TTC549 (cell line): ENCODE measurements at regions not wholly inside any gene's neighbourhood (a gene's known extent, or its start where the extent isn't known, plus 50 kb on each side); places are given as distances from the start of the nearest gene placed in this dataset.
"Not testable (repeated sequence)": the region's sequence is repeated elsewhere in the genome, so short reads cannot be mapped to it uniquely, and the experiment has no call there.

Experiments
- FAIRE-seq: peaks from 2 replicates; lab custom pipeline; 2012; peaks lifted over from hg19 to GRCh38; lab: Jason Lieb, UNC

DNA sequence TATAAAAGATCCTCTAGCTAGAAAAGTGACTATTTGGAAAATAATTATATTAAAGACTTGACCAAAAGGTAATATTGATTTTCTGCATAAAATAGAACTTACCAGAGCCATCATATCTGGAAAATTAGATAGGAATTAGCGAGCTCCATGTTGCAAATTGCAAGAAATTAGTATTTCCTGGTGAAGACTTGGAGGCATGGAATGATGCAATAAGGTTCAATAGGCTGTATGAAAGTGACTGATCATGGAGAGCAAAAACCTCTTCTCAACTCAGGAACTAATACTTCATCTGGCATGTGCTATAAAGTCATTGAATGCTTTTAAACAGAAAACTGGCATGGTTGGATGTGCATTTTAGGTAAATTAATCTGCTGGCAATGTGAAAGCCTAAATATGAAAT, 66.3 kb upstream of the UFM1 start:
- FAIRE-seq, result no peak

DNA sequence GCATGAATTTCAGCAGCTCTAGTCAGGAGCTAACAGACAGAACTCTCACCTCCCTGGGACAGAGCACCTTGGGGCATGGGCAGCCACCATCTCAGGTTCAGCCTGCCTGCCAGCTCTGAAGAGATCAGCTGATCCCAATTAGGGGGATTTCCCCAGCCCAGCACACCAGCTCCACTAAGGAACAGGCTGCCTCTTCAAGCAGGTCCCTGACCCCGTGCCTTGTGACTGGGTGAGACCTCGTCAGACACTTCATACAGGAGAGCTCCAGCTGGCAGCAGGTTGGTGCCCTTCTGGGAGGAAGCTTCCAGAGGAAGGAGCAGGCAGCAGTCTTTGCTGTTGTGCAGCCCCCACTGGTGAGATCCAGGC, 84.5 kb upstream of the UFM1 start:
- FAIRE-seq, result no peak

DNA sequence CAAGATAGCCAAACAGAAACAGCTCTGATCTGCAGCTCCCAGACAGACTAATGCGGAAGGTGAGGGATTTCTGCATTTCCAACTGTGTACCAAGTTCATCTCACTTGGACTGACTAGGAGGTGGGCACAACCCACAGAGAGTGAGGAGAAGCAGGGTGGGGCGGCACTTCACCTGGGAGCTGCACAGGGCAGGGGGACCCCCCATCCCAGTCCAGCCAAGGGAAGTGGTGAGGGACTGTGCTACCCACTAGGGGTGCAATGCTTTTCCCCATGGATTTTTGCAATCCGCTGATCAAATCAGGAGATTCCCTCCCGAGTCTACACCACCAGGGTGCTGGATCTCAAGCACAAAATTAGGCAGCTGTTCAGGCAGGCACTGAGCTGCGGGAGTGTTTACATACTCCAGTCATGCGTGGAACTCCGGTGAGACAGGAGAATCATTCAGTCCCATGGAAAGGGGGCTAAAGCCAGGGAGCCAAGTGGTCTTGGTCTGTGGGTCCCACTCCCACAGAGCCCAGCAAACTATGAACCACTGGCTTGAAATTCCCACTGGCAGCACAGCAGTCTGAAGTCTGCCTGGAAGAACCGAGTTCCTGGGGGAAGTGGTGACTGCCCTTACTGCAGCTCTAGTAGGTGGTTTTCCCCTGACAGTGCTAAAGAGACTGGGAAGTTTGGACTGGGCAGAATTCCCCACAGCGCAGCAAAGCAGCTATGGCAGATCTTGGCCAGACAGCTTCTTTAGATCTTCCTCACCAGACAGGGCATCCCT, 85.1 kb upstream of the UFM1 start:
- FAIRE-seq, result no peak

DNA sequence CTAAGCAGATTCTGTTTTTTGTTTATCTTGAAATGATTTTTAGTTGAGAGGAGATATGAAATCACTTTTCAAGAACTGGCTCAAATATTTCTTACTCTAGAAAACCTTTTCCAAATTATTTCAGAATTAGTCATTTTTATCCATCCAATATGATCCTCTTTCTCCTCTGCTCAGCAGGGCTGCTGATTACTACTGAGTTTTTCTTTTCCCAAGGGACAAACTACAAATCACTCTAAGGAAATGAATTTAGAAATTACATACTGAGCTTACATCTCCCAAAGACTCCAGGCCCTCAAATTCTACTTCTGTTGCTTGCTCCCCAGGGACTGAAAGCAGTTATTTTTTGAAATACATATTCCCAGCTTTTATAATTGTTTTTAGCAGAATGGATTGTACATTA, 87.4 kb upstream of the UFM1 start:
- no peak for FAIRE-seq

DNA sequence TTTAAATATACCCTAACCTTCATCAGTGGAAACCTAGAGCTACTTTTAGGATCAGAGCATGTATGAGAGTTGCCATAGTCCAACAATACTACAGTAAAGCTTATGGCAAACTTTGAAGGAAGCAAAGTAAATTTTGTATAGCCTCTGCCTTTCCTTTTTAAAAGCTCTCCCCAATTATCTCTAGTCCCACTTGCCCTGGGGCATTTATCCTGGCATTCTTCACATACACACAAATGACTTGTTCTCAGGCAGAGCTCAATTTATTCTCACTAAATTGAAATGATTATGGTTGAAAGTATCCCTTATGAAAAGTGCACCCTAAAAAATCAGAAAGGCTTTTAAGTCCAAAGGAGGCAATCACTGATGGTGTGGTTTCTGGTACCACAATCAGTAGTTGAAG, 94.1 kb upstream of the UFM1 start:
- FAIRE-seq, result no peak

DNA sequence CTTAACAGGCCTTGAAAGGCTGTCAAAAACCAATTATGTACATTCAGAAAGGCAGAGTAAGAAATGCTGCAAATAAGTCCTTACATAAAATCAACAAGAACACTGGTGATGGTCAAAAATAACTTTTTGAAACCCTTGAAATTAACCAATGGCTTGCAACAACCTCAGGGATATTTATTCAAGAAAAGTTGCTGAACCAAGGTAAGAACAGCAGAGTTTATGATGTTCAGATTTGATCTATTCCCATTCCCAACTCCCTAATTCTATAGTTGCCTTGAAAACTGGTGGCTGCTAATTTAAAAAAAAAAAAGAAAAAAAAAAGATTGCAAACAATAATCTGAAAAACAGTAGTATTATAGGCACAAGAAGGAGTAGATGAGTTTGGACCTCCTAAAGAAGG, 109.8 kb upstream of the UFM1 start:
- FAIRE-seq, result no peak

DNA sequence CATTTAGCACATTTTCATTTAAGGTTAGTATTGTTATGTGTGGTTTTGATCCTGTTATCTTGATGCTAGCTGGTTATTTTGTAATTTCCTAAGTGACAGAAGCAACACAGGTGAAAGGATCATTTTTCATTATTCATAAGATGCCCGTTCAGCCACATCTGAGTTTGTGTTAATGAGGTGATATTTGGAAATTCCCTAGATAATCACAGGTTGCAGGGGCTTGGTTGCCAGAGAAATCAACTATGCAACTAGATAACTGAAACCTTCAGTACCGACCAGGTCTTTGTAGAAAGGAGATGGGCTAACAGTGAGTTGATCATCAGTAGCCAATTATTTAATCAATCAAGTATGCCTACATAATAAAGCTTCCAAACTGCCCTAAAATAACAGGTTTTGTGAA, 121.3 kb upstream of the UFM1 start:
- no peak for FAIRE-seq

DNA sequence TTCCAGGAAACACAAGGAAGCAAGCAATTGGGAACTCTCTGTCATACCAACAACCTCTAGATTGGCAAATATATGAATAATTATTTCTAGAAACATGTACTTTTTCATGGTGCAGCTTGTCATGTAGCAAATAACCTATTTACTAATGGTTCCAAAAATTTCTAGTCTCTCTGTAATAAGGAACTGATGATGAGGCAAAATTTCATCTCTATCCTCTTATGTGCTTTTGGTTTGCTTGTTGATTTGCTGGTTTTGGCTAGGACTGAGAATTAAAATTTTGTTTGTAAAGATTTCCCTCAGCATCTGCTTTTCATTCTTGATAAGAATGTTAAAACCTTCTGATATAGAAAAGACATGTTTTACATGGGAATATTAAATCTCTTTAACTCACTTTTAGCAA, 123.2 kb upstream of the UFM1 start:
- no peak for FAIRE-seq

DNA sequence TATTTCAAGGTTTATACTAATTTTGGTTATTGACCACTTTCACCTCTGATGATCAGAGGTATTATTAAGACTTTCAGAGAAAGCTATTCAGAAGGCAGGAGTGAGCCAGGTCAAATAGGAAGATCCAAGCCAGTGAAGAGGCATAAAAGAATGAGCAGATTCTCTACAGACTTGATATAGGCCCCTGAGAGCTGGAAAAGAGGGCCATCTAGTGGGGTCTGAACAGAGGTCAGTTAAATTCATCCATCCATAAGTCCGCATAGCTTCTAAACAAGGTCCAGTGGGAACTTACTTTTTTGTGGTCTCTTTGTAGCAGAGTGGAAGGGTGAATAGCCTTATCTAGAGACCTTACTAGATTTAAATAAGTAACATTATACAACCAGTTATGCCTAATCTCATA, 126.6 kb upstream of the UFM1 start:
- no peak for FAIRE-seq

DNA sequence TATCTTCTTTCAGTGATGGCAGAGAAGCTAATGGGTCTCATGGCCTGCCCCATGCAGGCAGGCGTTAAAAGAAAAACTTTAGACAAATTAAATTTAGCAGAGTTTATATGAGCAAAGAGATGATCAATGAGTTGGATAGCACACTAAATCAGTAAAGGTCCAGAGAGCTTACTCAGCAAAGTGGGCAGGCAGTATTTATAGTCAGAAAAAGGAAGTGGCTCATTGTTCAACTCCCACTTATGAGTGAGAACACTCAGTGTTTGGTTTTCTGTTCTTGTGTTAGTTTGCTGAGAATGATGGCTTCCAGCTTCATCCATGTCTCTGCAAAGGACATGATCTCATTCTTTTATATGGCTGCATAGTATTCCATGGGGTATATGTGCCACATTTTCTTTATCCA, 128.5 kb upstream of the UFM1 start:
- FAIRE-seq, result not testable (repeated sequence)

DNA sequence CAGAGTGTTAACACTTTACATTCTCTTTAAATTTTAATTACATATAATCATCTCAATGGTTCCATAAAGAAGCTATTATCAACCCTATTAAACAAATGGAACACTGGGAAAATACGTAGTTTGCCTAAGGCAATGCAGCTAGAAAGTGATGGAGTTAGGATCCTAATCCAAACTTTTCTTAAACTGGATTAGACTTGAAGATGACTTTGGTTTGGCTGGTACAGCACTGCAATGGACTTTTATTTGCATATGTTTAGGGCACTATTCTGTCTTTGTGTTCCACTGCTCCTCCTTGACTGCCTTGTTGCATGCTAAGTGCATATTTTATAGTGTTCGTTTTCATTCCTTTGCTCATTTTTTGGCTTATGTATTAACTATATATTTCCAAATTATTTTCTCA, 133.5 kb upstream of the UFM1 start:
- FAIRE-seq, result no peak

DNA sequence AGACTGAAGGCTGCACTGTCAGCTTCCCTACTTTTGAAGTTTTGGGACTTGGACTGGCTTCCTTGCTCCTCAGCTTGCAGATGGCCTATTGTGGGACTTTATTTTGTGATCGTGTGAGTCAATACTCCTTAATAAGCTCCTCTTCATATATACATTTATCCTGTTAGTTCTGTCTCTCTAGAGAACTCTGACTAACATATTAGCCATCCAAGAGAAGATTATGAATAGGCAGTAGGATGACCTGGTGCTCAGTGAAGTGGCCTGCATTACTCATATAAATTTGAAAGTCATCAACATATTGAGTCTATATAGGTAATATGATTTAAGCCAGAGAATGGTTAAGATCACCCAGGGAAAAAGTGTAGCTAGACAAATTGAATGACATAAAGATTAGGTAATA, 136.3 kb upstream of the UFM1 start:
- FAIRE-seq, result no peak

DNA sequence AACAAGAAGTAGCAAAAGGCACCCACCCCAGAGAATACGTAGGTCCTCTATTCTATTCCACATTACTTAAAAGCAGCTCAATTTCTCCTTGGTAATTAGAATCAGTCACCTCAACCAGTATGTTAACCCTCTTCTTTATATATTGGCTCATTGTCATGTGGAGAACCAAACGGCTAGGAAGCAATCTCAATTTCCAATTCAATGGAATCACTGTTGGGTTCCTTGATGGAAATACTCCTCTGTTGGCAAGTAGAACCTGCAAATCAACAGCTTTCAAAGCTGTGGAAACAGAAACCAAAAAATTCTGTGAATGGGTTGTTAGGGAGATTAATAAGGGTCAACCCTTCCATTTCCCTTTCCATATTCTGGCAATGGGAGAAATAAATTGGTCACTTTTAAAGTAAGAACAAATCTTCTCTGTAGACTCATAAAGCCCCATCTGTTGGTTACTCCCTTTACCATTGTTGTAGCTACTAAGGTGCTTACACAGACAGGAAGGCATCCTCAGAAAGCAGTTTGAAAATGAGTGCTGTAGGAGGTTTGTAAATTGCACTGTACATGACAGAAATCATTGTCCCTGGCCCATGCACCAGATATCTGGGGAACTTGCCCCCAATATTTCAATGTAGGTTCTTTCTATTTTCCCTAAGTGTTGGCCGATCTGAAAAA, 138.6 kb upstream of the UFM1 start:
- FAIRE-seq, result no peak

DNA sequence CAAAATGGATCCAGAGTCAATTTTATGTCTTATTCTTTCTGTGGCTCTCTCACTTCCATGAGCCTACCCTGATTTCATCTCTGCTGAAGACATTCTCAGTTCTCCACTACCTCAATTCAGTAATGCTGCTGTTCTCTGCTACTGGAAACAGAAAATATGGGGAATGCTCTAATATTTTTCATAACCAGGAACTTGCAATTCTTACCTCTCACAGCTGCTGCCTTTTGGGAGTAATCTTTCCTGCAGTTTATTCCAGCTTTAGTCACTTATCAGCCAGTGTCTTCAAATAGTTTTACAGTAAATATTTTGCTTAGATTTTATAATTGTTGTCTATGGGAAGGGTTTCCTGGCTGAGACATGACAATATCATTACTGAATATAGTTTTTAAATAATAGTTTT, 145.1 kb upstream of the UFM1 start:
- FAIRE-seq, result no peak

DNA sequence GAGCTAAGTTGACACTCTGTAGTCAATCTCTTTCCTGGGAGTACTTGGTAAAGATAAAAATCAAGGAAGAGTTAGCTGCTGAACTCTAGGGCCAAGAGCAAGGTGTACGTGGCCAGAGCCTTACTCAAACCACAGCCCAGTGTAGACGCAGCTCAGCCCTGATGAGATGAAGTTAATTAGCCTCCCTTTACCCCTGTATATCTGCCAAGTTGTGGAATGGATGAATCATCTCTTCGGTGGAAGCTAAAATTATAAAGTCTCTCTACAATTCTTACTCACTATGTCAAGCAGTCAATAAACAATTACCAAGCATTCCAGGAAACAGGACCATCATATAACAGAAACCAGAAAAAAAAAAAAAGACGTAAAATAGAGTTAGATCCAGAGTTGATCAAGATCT, 146.9 kb upstream of the UFM1 start:
- no peak for FAIRE-seq

DNA sequence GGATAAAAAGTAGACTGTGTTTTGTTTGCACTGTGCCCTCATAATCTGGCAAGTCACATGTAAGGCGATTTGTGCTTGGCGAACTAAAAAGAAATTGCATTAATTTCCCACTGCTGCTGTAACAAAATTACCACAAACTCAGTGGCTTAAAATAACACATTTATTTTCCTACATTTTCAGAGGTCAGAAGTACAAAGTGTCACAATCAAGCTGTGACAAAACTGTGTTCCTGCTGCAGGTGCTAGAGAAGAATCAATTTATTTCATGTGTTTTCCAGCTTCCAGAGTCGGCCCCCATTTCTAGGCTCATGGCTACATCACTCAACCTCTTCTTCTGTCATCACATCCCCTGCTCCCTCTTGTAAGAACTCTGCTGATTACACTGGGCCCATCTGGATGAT, 158.6 kb upstream of the UFM1 start:
- no peak for FAIRE-seq

DNA sequence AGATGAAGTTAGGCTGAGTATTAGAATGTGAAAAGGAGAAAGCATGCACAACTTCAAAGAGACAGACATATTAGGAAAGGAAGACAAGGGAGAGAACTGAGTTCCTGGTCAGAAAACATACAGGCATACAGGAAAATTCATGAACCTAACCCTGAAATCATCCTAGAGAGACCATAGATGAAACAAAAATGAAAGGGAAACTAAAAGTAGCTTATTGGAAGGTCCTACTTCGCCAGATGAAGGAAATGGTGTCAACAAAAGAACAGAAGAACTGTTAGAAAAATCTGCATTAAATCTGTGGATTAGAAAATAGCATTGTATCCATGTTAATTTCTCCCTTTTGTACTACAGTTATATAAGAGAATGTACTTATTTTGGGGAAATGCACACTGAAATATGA, 169.0 kb upstream of the UFM1 start:
- no peak for FAIRE-seq

DNA sequence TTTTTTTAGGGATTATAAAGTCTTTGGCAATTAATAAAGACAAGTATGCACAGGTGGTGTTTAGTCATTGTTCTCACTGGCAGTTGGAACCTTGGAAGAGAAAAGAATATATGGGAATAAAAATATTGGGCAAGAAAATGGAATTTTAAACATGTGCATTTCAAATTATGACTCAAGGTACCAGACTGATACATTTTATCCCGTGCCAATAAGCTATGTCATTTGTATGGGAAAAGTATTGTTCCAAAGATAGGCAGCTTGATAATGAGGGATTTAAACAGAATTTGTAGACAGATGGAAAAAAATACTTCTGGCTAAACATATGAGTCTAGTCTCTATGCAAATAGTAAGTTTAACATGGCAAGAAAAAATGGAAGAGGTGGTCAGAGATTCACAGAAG, 169.5 kb upstream of the UFM1 start:
- FAIRE-seq, result no peak

DNA sequence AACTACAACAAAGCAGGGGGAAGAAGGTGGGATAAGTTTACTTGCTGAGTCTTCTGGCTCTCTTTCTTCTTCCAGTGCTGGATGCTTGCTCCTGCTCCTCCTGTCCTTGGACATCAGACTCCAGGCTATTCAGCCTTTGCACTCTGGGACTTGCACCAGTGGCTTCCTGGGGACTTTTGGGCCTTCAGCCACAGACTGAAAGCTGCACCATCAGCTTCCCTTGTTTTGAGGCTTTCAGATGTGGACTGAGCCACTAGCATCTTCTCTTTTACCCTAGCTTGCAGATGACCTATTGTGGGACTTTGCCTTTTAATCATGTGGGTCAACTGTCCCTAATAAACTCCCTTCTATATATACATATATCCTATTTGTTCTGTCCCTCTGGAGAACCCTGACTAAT, 173.0 kb upstream of the UFM1 start:
- no peak for FAIRE-seq

DNA sequence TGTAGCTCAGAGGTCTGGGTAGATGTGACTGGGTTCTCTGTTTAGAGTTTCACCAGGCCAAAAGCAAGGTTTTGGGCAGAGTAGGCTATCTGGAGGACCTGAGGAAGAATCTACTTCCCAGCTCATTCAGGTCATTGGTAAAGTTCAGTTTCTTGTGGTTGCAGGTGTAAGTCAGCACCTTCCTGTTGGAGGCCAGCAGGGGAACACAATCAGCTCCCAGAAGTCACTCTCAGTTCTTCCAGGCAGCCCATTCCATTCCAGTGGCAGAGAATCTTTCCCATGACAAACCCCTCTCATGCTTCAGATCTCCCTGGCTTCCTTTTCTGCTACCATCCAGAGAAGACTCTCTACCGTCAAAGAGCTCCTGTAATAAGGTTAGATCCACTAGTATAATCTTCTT, 176.2 kb upstream of the UFM1 start:
- no peak for FAIRE-seq

DNA sequence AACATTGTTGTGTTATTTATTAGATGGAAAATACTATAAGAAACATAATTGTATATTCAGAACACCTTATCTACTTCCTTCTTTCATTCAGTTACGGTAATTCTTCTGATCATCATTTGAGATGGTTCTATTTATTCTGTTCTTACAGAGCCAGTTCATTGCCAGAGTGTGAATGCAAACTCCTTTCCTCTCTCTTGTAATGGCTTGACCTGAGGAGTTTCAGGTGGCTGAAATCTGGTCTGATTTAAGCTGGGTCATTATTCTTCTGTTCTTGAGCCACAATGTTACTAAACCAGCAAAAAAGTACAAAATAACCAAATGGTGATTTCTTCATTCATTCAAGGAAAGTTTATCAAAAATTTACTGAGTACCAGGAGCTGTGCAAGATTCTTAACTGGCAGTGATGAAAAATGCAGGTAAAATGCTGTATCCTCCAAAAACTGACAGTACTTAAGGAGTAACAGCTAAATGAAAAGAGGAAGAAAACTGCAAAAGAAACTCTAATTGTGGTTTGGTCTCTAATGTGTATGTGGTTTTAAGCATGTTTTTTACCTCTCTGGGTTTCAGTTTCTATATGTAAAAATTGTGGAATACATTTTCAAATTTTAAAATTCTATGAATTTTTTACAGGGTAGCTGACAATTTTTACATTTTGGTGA, 182.4 kb upstream of the UFM1 start:
- FAIRE-seq, result no peak

DNA sequence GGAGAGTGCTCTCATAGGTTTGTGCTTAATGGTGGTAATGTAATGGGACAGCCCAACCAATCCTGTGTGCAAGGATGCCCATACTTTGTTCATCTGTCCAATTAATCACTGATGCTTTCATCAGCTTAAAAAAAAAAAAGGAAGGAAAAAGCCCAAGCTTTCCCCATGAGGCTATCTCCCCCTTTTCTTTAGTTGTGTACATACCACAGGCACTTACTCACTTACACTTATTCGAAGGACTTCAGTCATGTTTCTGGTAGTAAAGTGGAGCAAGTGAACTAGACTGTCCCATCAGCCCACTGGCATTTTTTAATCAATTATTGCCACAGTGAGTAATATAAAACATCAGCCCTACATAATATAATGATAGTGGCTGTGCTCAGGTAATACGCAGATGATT, 183.5 kb upstream of the UFM1 start:
- FAIRE-seq, result no peak

DNA sequence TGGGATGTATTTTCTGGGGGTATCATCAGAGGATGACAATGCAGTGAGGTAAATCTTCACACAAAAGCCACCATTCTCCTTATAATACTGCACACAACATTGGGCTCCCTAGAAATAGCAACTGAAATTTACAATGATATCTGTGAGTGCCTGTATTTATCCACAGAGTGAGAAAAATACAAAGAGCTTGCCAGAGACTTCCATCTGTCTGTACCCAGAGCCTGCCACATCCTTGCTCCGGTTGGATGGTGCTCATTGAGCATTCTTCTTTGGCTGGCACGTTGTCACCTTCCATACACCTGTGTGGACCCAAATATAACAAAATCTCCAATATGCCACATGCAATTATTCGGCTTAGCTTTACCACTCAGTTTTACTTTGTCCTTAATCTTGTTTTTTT, 189.5 kb upstream of the UFM1 start:
- FAIRE-seq, result no peak

DNA sequence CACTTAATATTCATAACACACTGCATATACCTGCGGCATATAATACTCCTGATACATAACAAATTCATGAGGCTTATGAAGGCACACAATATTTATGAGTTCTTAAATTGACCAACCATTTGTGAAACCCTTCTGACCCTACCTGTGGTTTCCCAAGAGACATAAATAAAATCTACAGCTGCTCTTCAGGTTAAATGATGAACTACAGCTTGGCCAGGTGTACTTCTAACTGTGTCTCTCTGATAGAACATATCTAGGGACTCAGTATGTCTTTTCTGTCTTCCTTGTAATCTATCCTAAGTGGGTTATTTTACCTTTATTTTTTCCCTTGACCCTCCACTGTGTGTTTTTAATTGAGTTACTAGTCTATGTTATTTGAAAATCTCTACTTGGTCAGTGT, 189.9 kb upstream of the UFM1 start:
- no peak for FAIRE-seq
